ENCODE measurements at regions not wholly inside any gene's neighbourhood (a gene's known extent, or its start where the extent isn't known, plus 50 kb on each side); places are given as distances from the start of the nearest gene placed in this dataset.
A peak's percentile ranks its signal among the peaks of the same experiment; 100 is the strongest.
"Not testable (repeated sequence)": the region's sequence is repeated elsewhere in the genome, so short reads cannot be mapped to it uniquely, and the experiment has no call there.

DNA sequence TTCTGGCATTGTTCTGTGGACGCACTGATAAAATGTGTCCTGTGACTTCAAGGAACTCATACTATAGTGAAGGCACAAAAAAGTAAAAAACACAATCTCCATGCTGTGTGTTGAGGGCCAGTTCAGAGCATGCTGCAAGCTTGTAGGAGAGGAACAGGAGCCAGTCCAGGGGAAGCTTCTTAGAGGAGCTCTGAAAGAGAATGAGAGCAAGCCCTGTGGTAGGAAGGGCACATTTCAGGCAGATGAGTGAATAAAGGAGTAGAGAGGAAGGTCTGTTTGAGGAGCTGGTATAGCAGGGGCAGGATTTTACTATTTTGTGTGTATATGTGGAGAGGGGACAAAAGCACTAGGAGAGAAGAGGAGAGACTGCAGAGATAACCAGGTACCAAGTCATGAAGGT lies 478.3 kb downstream of the ZEB2 start:
- DNase-seq (ENCODE audit: insufficient read length, low spot score) (no peak), FAIRE-seq (no peak)

DNA sequence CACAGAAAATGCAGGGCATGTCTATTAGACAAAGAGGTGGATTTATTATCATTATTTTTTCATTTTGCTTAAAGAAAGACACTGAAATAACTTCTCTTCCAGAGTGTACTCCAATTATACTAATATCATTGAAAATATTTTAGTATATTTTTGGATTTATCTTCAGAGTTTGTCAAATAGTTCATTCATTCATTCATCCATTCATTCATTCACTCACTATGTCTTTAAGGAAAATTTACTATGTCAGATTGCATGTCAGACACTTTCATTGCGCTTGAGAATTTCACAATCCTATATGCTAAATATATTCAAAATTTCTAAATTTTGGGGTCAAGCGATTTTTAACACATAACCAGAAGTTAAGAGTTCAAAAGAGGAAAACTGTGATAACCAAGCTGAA lies 479.1 kb downstream of the ZEB2 start:
- no peak for DNase-seq (ENCODE audit: insufficient read length, low spot score)
- no peak for FAIRE-seq

DNA sequence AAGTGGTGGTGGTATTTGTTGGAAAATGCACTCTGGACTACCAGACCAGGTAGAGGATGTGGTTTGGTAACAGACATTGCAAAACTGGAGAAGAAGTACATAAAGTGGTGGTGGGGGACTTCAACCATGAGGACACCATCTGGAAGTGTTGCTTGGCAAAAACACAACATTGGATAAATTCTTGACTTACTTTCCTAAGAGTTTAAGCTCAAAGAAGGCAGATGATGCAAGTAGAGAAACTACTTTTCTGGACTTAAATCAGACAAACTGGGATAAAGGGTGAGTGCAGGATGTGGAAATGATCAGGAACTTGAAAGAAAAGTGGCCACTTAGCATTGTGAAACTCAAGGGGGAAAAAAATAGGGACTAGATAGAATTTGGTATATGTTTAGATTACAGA lies 487.4 kb downstream of the ZEB2 start:
- DNase-seq (ENCODE audit: insufficient read length, low spot score) (no peak), FAIRE-seq (no peak)

DNA sequence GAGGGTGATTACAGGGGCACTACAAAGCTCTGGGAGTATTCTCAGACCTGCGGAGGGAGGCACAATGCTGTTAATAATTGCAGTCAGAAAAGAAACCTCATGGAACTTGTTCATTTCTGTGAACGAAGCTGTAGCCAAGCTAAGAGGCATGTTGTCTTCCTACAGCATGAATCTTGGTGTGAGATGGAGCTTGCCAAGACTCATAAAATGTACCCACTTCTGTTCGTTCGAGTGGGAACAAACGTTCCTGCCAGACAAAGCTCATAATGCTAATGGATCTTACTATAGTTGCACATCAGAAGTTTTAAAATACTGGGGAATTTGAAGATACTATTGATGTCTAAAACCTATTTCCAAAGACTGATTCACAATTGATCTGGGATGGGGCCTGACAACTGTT lies 489.1 kb downstream of the ZEB2 start:
- DNase-seq (ENCODE audit: insufficient read length, low spot score) (no peak), FAIRE-seq (no peak)

DNA sequence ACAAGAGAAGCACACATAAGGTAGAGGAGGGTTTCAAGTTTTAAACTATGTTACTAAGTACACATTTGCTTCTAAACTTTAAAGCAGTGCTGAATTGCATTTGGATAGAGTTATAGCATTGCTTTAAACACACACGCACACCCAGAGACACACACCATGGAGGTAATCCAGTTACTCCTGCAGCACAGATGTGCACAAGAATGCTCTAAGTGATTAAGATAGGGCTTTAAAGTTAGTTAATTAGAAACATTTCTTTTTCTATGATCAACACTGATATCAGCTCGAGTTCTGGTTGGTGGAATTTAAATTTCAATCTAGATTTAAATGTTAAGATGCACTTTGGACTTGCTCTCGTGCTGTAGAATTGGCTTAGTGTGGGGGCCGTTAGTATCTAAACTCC lies 492.3 kb downstream of the ZEB2 start:
- FAIRE-seq (no peak), DNase-seq (ENCODE audit: insufficient read length, low spot score) (no peak)

DNA sequence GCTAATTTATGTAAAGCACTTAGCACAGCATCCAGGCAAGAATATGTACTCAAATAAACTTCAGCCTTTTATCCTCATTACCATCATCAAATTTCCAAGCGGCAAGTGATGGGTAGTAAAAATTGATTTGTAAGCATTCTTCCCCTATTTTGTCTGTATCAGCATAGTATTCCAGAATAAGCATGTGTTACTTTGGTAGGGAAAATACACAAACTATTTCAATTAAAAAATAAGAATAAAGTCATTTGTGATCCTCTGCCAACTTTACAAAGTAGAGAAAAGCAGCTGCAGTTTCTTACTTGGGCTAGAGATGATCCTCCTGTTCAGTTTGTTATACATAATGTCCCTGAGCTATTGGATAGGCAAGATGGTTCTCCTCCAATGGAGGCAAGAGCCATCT lies 493.2 kb downstream of the ZEB2 start:
- FAIRE-seq, result no peak

DNA sequence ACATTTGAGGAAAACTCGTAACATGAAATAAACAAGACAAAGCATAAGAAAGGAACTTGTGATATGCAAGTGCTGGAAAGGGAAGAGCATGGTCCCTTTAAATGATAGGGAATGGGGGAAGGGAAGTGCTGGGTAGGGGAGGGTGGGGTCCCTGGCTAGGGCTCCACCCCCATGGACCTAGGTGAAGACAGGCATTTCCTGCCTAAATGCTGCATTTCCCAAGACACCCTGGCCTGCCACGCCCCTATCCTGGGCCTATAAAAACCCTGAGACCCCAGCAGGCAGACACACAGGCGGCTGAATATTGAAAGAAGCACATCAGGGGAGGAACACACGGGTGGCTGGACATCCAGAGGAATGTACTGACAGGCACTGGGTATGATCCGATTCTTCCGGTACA lies 499.9 kb downstream of the ZEB2 start:
- FAIRE-seq (no peak), DNase-seq (ENCODE audit: insufficient read length, low spot score) (no peak)

More for the DNA sequence above, 493.2 kb downstream of the ZEB2 start:
- DNase-seq (ENCODE audit: insufficient read length, low spot score), result no peak

DNA sequence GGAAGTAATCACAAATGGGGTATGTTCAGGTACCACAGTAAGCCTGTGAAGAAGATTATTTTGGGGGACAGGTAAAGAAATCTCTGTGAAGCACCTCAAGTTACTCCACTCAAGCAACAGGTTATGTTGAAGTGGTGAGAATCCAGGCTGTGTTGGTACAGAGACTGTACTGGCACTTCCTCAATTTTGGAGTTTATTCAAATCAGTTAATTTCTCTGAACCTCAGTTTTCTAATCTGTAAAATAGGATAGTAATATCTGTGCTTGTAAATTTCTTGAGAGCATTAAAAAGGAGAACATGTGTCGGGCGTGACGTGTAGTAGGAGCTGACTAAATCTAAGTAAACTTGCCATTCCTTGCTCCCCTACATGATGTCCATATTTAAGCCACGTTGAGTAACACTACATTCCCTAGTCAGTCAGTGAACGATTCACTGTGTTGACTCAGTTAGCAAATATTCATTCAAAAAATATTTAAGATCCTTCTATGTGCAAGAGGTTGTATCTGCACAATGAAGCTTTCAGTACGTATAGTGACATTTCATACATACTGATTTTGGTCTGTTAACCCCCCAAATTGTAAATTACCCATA lies 504.2 kb downstream of the ZEB2 start:
- FAIRE-seq, result no peak
- no peak for DNase-seq (ENCODE audit: insufficient read length, low spot score)

DNA sequence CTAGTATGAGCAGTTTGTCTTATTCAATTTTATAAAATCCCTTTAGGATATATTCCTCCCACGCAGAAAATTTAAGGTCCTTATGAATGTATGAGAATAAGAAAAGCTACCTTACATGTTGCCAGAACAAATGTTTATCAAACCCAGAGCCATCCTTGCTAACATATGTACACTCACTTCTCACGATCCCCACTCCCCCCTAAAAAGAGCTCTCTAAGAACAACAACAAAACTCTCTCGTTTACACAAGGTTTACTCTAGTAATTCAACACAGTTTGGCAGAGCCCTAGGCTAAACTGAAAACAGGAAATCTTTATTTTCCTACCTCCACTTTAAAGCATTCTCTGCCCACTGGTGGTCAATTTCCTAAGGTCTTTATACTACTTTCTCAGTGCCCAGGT lies 504.9 kb downstream of the ZEB2 start:
- FAIRE-seq, result no peak
- no peak for DNase-seq (ENCODE audit: insufficient read length, low spot score)

DNA sequence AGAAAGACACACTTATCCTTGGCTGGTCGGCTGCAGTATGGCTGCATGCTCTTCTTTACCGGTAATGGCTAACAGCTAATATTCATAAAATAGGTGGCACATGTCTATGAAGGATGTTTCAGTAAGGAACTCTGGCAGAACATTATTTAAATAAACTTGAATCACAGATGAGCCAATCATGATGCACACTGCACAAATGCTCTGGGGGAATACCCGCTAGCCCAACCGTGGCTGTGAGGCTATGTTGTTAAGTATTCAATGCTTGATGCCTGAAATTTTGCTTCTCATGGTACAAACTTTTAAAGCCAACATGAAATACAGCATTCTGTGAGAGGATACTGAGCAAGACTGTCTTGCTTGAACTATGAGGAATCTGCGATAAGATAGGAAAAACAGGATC lies 505.8 kb downstream of the ZEB2 start:
- DNase-seq (ENCODE audit: insufficient read length, low spot score), result no peak
- no peak for FAIRE-seq

DNA sequence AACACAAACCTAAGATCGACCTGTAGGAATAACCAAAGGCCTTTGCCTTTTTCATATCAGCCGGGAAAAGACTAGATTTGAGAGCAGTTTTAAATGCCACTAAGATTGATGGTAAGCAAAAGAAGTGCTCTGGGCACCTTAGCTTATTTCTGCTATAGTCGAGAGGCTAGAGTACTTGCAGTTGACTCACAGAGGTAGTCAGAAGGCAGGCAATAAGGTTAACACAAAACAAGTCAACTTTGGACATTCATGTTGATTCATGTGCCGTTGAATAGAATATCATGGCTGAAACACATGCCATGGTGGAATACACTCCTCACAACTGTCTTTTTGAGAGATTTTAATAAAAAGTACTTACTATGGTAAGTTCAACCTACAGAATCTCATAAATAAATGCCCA lies 507.6 kb downstream of the ZEB2 start:
- no peak for DNase-seq (ENCODE audit: insufficient read length, low spot score)
- FAIRE-seq, result no peak

DNA sequence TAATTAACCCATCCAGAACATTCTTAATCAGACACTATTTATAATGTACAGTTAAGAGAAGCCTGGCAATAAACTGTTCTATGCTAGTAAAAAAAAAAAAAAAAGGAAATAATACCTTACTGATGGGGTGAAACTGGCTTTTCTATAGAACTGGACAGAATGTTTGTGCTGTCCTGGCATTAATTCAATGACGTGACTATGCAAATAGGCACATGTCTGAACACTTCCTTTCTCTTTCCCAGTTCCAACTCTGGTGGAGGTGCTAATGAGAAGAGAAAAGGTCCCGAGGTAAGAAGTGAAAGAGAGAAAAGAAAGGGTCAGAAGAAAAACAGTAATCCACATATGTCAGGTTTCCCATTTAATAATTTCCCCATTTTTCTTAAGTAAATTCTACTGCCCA lies 508.4 kb downstream of the ZEB2 start:
- DNase-seq (ENCODE audit: insufficient read length, low spot score) (no peak), FAIRE-seq (peak; percentile 72)

DNA sequence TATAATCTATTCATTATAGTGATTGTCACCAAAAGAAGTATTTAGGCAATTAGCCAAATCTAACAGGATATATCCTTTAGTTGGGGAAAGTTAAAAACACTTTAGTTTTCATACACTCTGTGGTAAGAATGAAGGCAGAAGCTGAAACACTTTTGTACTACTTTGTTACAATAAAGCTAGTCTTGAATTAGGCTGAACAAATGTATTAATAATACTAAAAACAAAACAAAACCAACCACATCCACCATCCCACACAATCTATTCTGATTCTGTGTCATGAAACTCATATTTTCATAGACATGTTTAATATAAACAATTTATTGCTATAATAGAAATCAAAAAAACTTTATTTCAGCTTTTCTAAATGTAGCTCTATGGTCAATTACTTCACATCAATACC lies 508.8 kb downstream of the ZEB2 start:
- no peak for FAIRE-seq

DNA sequence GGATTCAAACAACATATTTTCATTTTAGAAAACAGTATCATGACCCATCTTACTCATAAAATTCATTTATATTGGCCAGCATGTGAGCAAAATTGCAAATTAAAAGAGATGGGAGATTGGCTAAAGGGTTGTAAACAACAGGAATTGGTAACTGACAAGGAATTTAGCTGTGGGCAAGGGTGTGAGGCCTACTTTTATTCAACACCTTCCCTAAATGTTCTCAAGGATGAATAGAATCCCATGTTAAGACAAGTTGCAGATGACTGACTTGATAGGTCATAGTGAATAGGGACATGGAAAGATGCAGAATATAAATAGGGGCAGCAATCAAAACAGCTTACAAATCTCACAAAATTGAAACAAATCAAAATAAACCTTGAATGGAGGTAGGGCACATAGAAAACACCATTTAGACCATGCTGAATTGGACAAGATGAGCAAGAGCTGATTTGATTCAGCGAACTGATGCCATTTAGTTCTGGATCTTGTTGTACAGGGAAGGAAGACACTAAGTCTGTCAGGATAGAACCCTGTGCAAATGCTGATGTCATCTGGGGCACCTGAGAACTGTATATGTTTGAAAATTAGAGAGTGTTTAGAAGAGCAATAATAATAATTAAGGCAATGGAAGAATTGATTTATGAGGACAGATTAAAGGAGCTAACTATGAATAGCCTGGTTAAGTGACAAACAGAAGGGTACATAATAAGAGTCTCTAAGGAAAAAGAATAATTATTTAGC lies 509.7 kb downstream of the ZEB2 start:
- FAIRE-seq (peak; percentile 4), DNase-seq (ENCODE audit: insufficient read length, low spot score) (no peak)

More for the DNA sequence above, 508.8 kb downstream of the ZEB2 start:
- no peak for DNase-seq (ENCODE audit: insufficient read length, low spot score)

DNA sequence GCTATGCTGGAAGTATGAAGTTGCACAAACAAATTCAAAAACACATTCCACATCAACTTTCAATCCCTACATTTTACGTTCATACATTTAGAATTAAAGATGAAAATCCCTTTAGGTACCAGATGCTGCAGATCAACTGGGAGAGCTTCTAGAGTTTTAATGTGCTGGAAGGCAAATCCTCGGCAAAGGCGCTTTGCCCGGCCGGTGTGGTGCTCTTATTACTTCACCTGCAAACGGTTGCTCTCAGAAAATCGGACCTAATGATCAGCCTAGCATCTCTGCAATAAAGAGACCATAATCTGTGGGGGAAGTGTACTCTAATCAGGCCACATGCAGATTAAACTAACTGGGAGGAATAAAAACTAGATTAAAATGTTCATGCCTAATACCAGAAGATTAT lies 513.8 kb downstream of the ZEB2 start:
- no peak for FAIRE-seq

DNA sequence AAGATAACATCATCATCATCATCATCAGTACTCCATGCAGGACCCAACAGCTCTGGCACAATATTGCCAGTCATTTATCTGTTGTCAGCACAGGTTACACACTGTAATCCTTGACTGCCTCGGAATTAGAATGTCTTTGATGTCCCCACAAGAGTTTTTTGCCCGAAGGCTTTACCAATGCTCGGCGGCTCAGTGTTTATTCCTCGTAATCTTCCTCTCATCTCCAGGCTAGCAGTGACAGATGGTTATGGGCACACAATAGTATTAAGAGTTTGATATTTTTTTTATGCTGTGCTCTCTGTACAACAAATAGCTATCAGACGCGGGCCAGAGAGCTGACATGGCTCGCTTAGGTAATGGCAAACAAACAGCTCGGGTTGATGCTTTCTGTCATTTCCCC lies 515.2 kb downstream of the ZEB2 start:
- FAIRE-seq, result no peak
- no peak for DNase-seq (ENCODE audit: insufficient read length, low spot score)

More for the DNA sequence above, 513.8 kb downstream of the ZEB2 start:
- no peak for DNase-seq (ENCODE audit: insufficient read length, low spot score)

DNA sequence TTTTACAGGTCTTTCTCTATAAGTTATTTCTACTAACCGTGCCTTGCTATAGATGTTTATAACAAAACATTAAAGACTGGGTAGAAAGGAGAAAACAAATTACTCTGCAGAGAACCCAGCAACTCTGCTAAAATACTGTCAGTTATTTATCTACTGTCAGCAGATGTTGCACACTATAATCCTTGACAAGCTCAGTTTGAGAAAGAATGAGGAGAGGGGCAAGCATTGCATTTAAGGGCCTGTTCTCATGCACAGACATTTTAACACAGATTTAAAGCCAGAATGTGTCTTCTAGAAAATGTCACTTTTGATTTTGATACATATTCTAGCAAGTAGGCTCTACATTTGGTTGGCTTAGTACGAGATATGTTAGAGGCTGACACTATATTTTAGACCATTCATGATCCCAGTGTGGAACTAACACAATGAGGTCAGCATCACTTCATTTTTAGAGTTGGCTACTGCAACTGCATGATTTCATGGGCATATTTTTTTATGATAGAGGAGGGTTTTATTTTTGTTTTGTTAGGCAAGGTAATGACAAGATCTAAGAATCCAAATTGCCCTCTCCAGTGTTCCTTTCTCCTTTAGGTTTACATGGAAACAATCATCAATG lies 516.4 kb downstream of the ZEB2 start:
- DNase-seq (ENCODE audit: insufficient read length, low spot score), result no peak
- peak; percentile 48 for FAIRE-seq

DNA sequence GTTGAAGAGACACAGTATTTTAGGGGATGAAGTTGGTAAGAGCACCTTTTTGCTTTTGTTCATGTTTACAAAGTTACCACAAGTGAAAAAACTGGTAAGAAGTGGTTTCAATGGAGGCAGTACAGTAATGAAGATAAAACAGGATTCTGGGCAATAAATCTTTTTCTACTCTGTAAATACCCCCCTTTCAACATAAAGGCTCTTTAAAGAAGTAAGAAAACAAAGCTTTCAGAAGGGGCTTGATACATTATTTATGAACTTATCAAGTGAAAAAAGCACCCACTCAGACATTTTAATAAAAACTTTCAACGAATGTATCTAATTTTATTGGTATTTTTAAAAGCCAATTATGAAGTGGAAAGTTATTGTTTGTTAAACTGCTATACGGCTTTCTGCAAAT lies 522.9 kb downstream of the ZEB2 start:
- DNase-seq (ENCODE audit: insufficient read length, low spot score) (no peak), FAIRE-seq (no peak)

DNA sequence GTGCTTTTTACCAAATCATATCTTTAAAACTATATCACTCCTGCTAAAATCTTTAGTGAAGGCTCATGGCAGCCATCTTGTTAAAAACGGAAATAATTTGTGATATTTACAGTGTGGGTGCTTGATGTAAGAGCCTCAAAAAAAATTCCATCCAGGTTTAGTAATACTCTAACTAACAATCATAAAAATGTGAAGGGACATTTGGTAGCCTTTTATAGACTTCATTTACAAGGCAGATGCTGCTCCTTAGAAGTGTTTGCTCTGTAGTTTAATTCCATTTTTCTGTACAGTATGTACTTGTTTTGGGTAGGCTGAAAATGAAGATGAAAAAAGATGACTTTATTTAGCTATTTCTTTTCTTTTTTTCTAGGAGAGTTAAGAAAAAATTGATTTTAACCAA lies 525.0 kb downstream of the ZEB2 start:
- FAIRE-seq, result no peak
- no peak for DNase-seq (ENCODE audit: insufficient read length, low spot score)

DNA sequence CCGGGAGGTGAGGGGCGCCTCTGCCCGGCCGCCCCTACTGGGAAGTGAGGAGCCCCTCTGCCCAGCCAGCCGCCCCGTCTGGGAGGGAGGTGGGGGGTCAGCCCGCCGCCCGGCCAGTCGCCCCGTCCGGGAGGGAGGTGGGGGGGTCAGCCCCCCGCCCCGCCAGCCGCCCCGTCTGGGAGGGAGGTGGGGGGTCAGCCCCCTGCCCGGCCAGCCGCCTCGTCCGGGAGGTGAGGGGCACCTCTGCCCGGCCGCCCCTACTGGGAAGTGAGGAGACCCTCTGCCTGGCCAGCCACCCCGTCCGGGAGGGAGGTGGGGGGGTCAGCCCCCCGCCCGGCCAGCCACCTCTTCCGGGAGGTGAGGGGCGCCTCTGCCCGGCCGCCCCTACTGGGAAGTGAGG lies 528.3 kb downstream of the ZEB2 start:
- DNase-seq (ENCODE audit: insufficient read length, low spot score); FAIRE-seq: not testable (repeated sequence)

DNA sequence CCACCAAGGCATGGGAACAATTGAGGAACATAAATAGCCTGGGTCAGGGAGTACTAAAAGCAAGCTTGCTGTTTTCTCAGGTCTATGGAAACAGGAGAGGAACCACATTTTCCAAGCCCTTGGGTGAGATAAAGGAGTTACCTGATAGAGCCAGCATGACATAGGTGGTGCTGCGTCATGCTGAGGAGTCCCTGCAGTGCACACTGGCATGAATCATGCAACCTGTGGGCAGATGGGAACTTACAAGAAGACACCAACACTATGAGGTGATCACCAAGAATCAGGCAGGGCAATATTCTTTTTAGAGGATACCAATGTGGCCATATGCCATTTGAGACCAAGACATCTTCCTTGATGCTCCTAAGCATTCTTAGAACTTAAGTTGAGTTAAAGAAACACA lies 531.8 kb downstream of the ZEB2 start:
- no peak for FAIRE-seq
- DNase-seq (ENCODE audit: insufficient read length, low spot score), result no peak

DNA sequence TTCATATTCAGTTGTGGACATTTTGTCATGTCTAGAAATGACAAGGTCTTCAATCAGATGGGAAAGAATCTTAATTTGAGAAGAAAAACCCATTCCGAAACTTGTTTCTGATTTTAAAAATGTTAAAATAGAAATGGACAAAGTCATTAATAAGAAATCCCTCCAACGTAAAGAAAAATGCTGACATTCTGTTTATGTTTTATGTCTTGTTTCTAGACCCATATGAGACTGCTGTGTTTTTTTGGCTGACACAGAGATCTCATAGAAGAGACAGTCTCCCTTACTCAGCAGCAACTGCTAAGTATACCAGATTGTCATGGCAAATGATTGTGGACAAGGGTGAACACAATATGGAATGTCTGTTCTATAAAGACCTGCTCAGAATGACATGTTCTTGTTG lies 538.5 kb downstream of the ZEB2 start:
- no peak for FAIRE-seq

More for the DNA sequence above, 538.5 kb downstream of the ZEB2 start:
- DNase-seq (ENCODE audit: insufficient read length, low spot score), result no peak

Data from GM19239 (cell line).